HG02981 (cell line): ENCODE measurements at regions not wholly inside any gene's neighbourhood (a gene's known extent, or its start where the extent isn't known, plus 50 kb on each side); places are given as distances from the start of the nearest gene placed in this dataset.
"Not testable (repeated sequence)": the region's sequence is repeated elsewhere in the genome, so short reads cannot be mapped to it uniquely, and the experiment has no call there.

ENCODE experiments used
- ATAC-seq: cut with Tn5 transposase; IDR thresholded peaks from one replicate; pipeline ENCODE4 v1.9.1; 2021; ENCODE audit warnings: mild to moderate bottlenecking, moderate library complexity; ENCODE audit not compliant: unreplicated experiment

DNA sequence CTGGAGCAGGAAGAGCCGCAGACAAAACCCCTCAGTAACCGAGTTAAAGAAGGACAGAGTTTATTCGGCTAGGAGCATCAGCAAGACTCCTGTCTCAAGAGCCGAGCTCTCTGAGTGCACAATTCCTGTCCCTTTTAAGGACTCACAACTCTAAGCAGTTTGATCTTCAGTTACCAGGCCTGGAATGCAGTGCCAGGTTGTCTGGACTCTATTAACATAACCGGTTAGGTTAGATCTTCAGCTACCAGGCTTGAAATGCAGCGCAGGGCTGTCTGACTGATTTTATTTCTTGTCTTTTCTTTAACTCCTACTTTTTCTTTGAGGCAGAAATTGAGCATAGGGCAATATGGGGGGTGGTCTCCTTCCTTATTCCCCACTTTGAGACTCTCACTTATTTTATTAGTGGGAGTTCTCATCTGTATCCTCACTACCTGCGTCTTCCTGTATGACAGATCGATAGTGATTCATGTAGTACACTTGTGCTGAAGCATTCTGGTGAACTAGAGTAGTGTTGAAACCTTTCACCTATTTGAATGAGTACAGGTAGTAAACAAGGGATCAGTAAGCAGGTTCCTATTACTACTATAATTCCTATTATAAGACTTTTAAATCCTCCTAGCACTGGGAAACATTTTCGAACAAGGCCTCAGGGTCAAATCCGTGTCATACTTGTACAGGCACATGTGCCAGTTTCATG, 325.0 kb downstream of the CGGBP1 start:
- no peak for ATAC-seq

DNA sequence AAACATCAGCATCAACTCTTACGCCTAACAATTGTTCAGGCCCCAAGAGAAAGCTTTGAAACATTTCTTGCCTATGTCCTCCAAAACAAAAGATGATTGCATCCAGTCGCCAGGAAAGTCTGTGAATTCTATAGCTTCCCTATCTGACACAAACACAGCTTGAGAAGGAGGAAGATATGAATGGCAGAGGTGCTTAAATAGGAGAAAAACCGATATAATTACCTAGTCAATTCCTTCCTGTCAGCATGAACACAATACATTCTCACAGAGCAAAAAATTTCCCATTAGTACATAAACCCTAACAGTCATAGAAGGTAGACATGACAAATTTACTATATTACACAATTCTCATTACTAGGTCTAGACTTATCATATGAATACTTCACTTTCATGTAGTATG, 326.5 kb downstream of the CGGBP1 start:
- ATAC-seq, result no peak

DNA sequence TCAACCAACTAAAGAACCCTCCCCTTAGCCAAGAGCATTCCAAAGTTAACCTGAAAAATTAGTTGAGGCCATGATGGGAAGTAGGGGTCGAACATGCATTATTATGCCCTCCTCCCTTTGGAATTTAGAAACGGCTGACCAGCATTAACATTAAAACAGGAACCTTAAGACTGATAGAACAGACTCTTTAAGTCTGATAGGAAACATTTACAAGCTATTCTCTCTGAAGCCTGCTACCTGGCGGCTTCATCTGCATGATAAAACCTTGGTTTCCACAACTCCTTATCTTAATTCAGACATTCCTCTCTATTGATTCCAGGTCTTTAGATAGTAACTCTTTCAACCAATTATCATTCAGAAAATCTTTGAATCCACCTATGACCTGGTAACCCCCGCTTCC, 331.0 kb downstream of the CGGBP1 start:
- no peak for ATAC-seq

DNA sequence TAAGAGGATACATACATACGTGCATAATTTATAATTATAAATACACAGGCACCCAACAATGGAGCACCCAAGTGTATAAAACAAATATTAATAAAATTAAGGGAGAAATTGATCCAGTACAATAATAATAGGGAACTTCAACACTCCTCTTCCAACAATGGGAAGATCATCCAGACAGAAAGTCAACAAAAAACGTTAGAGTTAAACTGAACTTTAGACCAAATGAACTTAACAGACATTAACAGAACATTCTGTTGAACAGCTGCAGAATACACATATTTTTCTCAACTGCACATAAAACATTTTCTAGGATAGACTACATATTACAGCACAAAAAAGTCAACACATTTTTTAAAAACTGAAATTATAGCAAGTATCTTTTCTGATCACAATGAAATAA, 339.7 kb downstream of the CGGBP1 start:
- no peak for ATAC-seq

DNA sequence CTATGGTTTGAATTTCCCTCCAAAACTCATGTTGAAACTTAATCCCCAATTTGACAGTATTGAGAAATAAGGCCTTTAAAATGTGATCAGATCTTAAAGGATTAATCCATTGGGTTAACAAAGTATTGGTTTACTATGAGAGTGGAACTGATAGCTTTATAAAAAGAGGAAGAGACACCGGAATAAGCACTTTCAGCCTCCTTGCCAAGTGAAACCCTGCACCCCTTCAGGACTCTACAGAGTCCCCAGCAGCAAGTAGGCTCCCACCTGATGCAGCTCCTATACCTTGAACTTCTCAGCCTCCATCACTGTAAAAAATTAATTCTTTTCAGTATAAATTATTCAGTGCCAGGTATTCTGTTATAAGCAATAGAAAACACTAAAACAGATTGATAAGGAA, 348.3 kb downstream of the CGGBP1 start:
- no peak for ATAC-seq

DNA sequence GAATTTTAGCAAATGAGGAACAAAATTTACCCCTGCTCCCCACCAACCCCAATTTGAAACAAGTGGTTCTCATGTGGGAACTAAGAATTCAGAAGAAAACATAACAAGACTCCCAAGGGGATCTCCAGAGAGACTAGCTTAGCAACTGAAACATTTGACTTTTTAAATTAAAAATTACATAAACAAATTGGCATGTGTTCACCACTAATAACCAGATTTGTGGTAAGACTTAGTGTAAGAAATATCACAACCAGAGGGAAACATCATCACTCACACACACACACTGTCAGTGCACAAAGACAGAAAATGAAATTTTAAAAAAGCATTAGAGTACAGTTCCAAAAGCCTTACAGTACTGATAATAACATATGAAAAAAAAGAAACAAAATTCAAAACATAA, 348.8 kb downstream of the CGGBP1 start:
- no peak for ATAC-seq

DNA sequence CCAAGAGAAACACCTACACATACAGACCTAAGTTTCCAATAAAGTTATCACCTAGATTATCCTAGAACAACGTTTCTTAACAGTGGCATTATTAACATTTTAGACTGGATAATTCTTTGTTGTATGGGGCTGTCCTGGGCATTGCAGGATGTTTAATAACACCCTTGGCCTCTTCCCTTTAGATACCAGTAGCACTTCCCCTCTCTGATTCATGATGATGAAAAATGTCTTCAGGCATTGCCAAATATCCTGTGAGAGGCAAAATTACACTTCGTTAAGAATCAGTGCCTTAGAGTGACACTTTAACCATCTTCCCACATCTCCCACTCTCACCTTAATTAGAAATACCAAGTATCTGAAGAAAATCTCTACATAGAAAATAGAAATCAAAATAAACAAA, 352.6 kb downstream of the CGGBP1 start:
- no peak for ATAC-seq

DNA sequence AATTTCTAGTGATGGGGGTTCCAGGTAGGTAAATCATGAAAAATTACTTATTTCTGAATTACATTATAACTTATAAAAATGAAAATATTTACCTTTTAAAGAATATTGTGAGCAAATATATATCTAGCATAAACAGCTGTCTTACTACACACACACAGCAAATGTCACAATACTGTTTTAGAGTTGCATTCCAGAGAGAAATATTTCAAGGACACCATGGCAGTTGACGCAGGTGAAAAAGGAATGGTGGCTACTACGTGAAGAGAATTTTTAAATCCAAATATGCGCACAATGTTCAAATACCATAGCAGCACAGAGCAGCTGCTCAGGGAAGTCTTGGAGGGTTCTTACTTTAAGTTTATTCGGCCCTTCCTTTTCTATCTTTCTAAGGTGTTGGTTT, 356.2 kb downstream of the CGGBP1 start:
- no peak for ATAC-seq

DNA sequence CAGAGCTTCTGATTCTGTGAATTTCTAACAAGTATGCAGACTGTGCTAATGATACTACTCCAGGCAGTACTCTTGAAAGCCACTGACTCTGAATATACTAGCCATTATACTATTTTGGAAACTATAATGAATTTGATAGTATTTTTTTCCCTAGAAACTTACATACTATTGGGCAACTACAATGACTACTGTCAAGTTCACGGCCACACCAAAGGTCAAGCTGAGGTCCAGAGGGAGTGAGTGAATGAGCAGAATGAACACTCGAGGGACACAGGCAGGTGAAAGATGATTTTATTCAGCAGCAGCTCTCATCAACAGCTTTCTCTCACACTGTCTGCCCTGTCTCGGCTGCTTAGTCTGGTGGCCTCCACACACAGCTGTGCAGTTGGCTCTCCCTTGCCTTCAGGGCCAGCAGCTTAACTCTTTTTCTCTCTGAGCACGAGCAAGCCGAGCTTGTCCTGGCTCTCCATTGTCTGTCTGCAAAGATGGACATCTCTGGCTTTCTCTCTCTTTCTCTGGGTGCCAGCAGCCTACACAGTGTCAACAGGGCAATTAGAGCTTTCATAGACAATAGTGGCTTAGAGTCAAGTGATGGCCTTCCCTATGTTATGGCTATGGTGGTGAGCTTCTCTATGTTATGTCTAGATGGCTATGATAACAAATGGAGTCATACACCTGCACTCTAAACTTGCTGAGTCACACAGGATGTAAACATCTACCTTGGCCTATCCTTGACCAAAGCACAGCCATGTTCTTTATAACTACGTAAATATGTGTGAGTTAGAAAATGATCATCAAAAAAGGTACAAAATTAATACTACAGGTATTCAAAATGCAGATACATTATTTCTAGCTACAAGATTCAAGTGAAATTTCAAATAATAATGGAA, 362.4 kb downstream of the CGGBP1 start:
- no peak for ATAC-seq

DNA sequence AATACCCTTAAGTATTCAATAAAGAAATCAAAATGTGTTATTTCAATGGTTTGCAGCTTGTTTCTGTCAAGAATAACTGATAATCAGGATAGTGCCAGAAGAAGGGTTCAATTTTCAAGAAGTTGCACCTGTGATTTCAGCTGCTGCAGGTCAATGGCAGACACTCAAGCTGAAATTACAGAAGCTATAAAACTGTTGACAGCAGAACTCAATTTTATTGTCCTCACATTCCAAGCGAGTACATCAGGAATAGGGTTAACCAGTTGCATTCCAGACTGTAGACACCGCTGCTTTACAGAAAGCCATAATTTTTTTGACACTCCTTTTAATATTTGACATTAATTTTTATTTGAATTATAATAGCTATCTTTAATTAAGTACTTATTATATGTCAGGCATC, 364.1 kb downstream of the CGGBP1 start:
- no peak for ATAC-seq

DNA sequence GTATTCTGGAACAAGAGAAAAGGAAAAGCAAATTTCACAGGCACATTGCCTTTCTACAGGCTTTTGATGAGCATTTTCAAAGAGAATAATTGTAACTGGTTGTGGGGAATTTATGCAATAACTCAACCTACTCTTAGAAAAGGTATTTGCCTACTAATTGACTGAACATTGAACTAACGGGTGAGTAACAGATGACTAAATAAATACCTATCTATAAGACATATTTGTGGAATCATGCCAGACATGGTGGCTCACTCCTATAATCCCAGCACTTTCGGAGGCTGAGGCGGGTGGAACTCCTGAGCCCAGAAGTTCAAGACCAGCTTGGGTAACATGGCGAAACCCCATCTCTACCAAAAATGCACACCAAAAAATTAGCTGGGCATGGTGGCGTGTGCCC, 367.7 kb downstream of the CGGBP1 start:
- no peak for ATAC-seq

DNA sequence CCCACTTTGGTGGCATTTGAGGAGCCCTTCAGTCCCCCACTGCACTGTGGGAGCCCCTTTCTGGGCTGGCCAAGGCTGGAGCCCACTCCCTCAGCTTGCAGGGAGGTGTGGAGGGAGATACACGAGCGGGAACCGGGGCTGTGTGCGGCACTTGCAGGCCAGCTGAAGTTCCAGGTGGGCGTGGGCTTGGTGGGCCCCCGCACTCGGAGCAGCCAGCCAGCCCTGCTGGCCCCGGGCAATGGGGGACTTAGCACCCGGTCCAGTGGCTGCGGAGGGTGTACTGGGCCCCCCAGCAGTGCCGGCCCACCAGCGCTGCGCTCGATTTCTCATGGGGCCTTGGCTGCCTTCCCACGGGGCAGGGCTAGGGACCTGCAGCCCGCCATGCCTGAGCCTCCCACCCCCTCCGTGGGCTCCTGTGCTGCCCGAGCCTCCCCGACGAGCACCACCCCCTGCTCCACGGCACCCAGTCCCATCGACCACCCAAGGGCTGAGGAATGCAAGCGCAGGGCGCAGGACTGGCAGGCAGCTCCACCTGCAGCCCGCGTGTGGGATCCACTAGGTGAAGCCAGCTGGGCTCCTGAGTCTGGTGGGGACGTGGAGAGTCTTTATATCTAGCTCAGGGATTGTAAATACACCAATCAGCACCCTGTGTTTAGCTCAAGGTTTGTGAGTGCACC, 379.7 kb downstream of the CGGBP1 start:
- ATAC-seq, result not testable (repeated sequence)

DNA sequence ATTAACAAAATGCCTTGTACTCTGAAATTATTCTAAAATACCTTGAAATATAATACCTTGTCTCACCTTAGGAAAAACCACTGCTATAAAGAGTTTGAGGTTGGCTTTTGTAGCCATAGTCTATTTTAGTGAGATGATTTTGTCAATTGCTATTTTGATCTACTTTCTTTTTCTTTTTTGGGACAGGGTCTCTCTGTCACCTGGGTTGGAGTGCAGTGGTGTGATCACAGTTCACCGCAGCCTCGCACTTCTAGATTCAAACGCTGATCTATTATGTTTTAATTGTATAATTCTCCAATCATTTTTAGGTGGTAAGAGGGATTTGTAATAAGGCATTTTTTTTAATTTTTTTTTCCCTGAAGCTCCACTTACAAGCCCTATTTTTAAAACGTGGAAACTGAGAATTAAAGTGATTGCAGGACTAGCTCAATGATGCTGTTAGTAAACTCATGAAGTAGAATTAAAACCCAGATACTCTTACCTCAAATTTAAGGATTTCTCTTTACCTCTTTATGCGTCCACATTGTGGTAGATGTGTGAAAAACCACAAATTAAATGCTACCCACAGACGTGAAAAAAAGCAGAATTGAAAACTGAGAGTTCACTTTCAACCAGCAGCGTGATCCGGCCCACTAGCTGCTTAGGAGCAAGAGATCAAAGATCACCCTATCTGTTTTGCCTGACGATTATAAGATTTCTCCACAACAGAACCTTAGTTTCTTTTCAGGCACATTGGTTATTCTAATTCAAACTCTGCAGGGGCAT, 384.2 kb downstream of the CGGBP1 start:
- peak; percentile 98 for ATAC-seq

DNA sequence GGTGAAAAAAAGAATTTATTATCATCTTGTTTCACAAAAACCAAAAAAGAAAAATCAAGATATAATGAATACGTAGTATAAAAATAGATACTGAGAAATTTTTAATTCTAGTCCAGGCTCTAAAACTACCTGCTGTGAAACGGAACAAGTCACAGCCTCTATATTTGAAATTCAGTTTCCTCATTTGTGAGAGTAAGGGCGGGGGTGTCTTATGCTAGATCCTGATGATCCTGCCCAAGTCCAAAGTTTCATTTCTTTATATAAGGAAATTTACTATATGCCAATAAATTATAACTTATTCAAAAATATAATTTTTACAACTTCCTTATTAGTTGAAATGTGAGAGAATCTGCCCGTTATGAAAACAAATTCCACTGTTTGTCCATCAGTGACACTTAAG, 385.7 kb downstream of the CGGBP1 start:
- ATAC-seq, result no peak

DNA sequence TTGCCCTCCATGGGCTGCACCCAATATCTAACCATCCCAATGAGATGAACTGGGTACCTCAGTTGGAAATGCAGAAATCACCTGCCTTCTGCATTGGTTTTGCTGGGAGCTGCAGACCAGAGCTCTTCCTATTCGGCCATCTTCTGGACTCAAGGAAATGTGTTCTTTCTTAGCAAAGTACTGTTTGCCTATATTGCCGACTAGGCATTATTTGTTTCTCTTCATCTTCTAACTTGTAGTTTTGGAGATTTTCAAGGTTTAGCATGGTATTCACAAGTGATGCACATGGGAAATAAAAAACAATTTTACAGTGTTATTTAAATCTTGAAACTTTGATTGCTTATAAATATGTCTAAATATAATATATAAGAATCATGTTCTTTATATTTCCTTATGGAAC, 377.8 kb upstream of the POU1F1 start:
- ATAC-seq, result no peak

DNA sequence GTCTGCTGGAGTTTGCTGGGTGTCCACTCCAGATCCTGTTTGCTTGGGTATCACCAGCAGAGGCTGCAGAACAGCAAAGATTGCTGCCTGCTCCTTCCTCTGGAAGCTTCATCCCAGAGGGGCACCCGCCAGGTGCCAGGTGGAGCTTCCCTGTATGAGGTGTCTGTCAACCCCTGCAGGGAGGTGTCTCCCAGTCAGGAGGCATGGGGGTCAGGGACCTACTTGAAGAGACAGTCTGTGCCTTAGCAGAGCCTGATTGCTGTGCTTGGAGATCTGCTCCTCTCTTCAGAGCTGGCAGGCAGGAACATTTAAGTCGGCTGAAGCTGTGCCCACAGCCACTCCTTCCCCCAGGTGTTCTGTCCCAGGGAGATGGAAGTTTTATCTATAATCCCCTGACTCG, 376.8 kb upstream of the POU1F1 start:
- not testable (repeated sequence) for ATAC-seq

DNA sequence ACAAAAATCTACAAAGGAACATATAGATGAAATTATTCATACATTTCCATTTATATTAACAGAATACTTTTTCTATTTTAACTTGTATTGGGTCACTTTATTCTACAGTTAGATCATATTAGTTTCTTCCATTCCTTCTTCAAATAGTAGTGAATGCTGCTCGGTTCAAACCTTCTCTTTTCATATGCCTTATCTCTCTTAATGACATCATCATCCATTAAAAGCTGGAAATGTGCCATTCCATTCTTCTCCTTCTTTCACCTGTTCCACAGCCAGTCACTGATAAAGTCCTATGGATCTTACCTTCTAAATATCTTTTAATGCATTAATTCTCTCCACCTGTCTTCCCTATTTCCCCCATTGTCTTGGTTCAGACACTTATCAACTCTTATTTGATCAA, 358.0 kb upstream of the POU1F1 start:
- ATAC-seq, result no peak

DNA sequence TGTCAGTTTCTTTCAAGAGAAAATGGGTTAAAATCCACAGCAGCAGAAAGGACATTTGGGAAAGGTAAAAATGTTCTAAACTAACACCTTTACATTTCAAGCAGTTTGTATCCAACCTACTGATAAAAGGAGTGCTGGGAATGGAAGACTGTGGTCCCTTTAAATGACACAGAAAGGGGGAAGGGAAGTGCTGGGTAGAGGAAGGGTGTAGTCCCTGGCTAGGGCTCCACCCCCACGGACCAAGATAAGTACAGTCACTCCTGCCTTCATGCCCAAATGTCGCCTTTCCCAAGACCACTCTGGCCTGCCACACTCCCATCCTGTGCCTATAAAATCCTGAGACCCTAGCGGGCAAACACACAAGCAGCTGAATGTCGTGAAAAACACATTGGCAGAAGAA, 350.9 kb upstream of the POU1F1 start:
- ATAC-seq, result no peak

DNA sequence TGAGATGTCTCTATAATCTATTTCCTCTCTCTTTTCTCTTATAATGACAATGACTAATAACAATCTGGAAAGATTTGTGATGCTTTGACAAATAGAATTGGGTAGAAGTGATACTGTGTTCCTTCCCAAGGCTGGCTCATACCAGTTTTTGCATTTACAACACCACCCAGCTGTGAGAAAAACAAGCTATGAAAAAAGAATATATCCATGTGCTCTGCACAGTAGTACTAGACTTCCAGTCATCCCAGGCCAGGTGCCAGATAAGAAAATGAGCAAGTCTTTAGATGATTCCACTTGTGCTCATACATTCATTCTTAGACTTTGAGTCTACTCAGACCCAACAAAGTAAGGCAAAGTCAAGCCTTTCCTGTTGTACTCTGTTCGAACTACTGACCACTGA, 350.2 kb upstream of the POU1F1 start:
- no peak for ATAC-seq

DNA sequence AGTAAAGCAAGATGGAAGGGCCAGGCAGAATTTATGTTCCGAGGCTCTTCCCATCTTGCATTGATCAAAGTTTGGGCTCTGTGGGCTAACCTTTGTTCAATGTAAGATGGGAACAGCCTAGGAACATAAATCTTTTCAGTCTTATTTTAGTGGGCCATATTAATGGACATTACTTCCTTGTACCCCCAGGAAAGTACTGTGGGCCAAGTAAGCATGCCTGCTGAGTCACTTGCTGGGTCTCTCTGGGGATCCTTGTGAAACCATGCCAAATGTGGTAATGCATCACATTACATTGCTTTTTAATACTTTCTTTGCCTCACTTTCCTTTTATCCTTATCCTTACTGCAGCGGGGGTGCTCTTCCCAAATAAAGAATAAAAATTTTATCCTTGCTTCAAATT, 349.5 kb upstream of the POU1F1 start:
- no peak for ATAC-seq

DNA sequence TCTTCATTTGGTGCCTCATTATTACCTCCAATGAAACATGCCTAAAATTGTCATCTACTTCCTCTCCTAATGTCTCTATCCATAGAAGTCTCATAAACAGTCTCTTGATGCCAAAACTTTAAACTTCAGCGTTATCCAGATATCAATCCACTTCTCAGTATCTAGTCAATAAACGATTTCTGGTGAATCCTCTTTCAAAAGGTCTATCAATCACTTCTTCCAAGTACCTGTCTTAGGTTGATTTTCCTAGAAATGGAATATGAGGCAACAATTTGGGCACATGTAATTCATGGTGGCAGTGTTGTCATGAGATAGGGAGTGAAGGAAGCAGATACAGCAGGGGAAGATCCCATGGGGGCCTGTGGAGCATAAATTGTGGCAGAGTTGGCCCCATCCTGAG, 348.5 kb upstream of the POU1F1 start:
- ATAC-seq, result no peak
